ENCODE measurements at regions not wholly inside any gene's neighbourhood (a gene's known extent, or its start where the extent isn't known, plus 50 kb on each side); places are given as distances from the start of the nearest gene placed in this dataset.

- ChIA-PET CTCF (no interaction called here), POLR2A (no interaction called here)
- intact Hi-C loops (cut with micrococcal nuclease) = no loop called here
- ATAC-seq (ENCODE audit: low read depth) = no peak
- H3K4me1 Mint-ChIP-seq = no peaks in the 10 kb centered on the region
- H3K36me3 Mint-ChIP-seq (ENCODE audit: low read depth) = no peaks in the 10 kb centered on the region
- no peak for TF ChIP-seq CTCF (IDR thresholded peaks at IDR 0.05)
- H3K27ac Mint-ChIP-seq = no peak overlapping the region
- no peak for DNase-seq
- no peaks in the 10 kb centered on the region for H3K27me3 Mint-ChIP-seq
- no peak overlapping the region for H3K4me3 Mint-ChIP-seq
- H3K9me3 Mint-ChIP-seq = peaks cover 4% of the 10 kb centered on the region
These were observed 292.9 kb upstream of the TMEFF2 start for GRCh38 chr2:192487636-192488035.

DNA sequence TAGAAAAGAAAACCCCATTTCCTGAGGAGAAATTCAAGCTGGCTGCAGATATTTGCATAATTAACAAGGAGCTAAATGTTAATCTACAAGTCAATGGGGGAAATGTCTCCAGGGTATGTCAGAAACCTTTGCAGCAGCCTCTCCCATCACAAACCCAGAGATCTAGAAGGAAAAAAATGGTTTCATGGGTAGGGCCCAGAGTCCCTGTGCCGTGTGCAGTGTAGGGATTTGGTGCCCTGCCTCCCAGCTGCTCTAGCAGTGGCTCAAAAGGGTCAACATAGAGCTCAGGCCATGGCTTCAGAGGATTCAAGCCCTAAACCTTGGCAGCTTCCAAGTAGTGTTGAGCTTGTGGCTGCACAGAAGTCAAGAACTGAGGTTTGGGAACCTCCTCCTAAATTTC is 290.2 kb upstream of the TMEFF2 start:
- no peak overlapping the region for H3K4me3 Mint-ChIP-seq
- intact Hi-C loops (cut with micrococcal nuclease) = no loop called here
- ChIA-PET POLR2A (no interaction called here), CTCF (no interaction called here)
- no peaks in the 10 kb centered on the region for H3K27me3 Mint-ChIP-seq
- no peak for TF ChIP-seq CTCF (IDR thresholded peaks at IDR 0.05)
- DNase-seq (no peak), ATAC-seq (ENCODE audit: low read depth) (no peak)
- H3K36me3 Mint-ChIP-seq (ENCODE audit: low read depth) = no peaks in the 10 kb centered on the region
- peaks cover 4% of the 10 kb centered on the region for H3K9me3 Mint-ChIP-seq
- H3K4me1 Mint-ChIP-seq = no peaks in the 10 kb centered on the region
- no peak overlapping the region for H3K27ac Mint-ChIP-seq

DNA sequence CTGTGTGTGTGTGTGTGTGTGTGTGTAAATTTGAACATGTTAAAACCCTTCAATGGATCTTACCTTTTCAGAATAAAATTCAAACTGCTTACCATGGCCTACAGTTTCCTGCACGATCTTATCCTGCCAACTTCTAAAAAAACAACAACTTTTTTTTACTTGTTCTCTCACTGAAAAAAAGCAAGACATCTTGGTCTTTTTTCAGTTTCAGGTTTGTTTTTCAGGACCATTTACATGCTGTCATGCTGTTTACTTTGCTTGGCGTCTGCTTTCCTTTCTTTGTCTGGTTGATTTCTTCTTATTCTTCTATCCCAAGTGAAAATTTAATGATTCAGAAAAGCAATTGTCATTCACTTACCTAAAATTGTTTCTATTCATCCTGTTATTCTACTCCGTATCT is 286.3 kb upstream of the TMEFF2 start:
- ChIA-PET POLR2A (no interaction called here), CTCF (no interaction called here)
- intact Hi-C loops (cut with micrococcal nuclease) = no loop called here
- H3K4me3 Mint-ChIP-seq = no peak overlapping the region
- H3K9me3 Mint-ChIP-seq = no peaks in the 10 kb centered on the region
- TF ChIP-seq CTCF (IDR thresholded peaks at IDR 0.05) = no peak
- no peaks in the 10 kb centered on the region for H3K36me3 Mint-ChIP-seq (ENCODE audit: low read depth)
- no peaks in the 10 kb centered on the region for H3K27me3 Mint-ChIP-seq
- no peak for DNase-seq
- no peak for ATAC-seq (ENCODE audit: low read depth)
- no peaks in the 10 kb centered on the region for H3K4me1 Mint-ChIP-seq
- H3K27ac Mint-ChIP-seq = no peak overlapping the region

- no peak for TF ChIP-seq CTCF (IDR thresholded peaks at IDR 0.05)
- Mint-ChIP-seq H3K4me1 (no peaks in the 10 kb centered on the region), H3K27me3 (no peaks in the 10 kb centered on the region), H3K9me3 (peaks cover 6% of the 10 kb centered on the region), H3K27ac (no peak overlapping the region), H3K4me3 (no peak overlapping the region), H3K36me3 (ENCODE audit: low read depth) (no peaks in the 10 kb centered on the region)
- no peak for ATAC-seq (ENCODE audit: low read depth)
- CTCF ChIA-PET = no interaction called here
- no peak for DNase-seq
- intact Hi-C loops (cut with micrococcal nuclease) = no loop called here
- POLR2A ChIA-PET = no interaction called here
These were observed 278.6 kb upstream of the TMEFF2 start for GRCh38 chr2:192473331-192473730.

GRCh38 chr2:192471982-192472381 is 277.2 kb upstream of the TMEFF2 start:
- no peak for TF ChIP-seq CTCF (IDR thresholded peaks at IDR 0.05)
- H3K4me3 Mint-ChIP-seq = no peak overlapping the region
- ChIA-PET CTCF (no interaction called here), POLR2A (no interaction called here)
- peaks cover 6% of the 10 kb centered on the region for H3K9me3 Mint-ChIP-seq
- ATAC-seq (ENCODE audit: low read depth) (no peak), DNase-seq (no peak)
- H3K4me1 Mint-ChIP-seq = no peaks in the 10 kb centered on the region
- H3K27me3 Mint-ChIP-seq = no peaks in the 10 kb centered on the region
- no peaks in the 10 kb centered on the region for H3K36me3 Mint-ChIP-seq (ENCODE audit: low read depth)
- intact Hi-C loops (cut with micrococcal nuclease) = no loop called here
- no peak overlapping the region for H3K27ac Mint-ChIP-seq
